Vagina (tissue), 2 donors: ENCODE measurements at regions not wholly inside any gene's neighbourhood (a gene's known extent, or its start where the extent isn't known, plus 50 kb on each side); places are given as distances from the start of the nearest gene placed in this dataset.

Experiments
- DNase-seq, 2 donors: peaks; one replicate each; pipeline ENCODE4 v3.0.0-alpha.2; 2017; ENCODE audit errors: extremely low spot score in 2 of 2
- H3K27ac ChIP-seq: fragments of 200-600 bp; sonication (generic); one replicate; pipeline ENCODE4 v1.5.1; 2019
- H3K27me3 ChIP-seq: fragments of 200-600 bp; sonication (generic); one replicate; pipeline ENCODE4 v1.5.1; 2019
- H3K36me3 ChIP-seq, 2 donors: fragments of 200-600 bp; sonication (generic); one replicate each; pipeline ENCODE4 v1.5.1; 2017 to 2019
- H3K4me1 ChIP-seq: fragments of 200-600 bp; sonication (generic); one replicate; pipeline ENCODE4 v1.5.1; 2019
- H3K4me3 ChIP-seq, 2 donors: fragments of 200-600 bp; sonication (generic); 1 replicate in 1 of 2; 2 replicates in 1 of 2; pipeline ENCODE4 v1.5.1; 2016 to 2019
- H3K9me3 ChIP-seq: fragments of 200-600 bp; sonication (generic); one replicate; pipeline ENCODE4 v1.5.1; 2019
- POLR2A ChIP-seq, 2 donors: fragments of 450-650 bp; IDR thresholded peaks; one replicate each; pipeline ENCODE4 v1.6.1; 2017; ENCODE audit warnings: antibody characterized with exemption in 2 of 2, mild to moderate bottlenecking in 2 of 2, moderate library complexity in 2 of 2
- POLR2AphosphoS5 ChIP-seq, 2 donors: sonication (generic); formaldehyde crosslinking; IDR thresholded peaks; one replicate each; pipeline ENCODE4 v1.9.0; 2017; ENCODE audit warnings: antibody characterized with exemption in 2 of 2, mild to moderate bottlenecking in 2 of 2, low read depth in 1 of 2; ENCODE audit not compliant: insufficient read depth in 1 of 2
- intact Hi-C: fragments of 100-400 bp; cut with DNase I; formaldehyde crosslinking; loops from one replicate; pipeline ENCODE4 v1.15.1; 2023
- TF ChIP-seq, protein P1 (sequence below), 3 experiments: fragments of 450-650 bp in 2 of 3; fragments of 200-600 bp in 1 of 3; sonication (generic) in 1 of 3; IDR thresholded peaks; one replicate each; pipeline ENCODE4 v1.5.1; 2017 to 2019; ENCODE audit warnings: antibody characterized with exemption in 3 of 3, mild to moderate bottlenecking in 2 of 3, moderate library complexity in 2 of 3

DNA sequence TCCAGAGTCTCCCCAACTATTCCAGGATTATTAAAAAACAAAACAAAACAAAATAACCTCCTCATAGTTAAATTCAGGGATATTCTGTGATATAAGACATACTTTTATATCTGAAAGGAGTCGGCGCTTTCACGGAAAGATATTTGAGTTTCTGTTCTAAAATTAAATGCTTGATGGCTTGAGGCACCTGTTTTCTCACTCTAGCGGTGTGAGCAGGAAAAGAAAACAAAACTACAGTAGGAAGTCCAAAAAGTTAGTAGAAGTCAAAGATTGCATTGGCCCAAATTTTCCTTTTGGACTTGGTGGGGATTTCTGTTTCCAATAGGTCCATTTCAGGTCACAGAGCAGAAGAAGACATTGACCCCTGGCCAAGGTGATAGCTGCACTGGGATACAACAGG, 716.1 kb upstream of the POT1 start:
- intact Hi-C loops = no loop called here
- TF ChIP-seq, protein P1, sequence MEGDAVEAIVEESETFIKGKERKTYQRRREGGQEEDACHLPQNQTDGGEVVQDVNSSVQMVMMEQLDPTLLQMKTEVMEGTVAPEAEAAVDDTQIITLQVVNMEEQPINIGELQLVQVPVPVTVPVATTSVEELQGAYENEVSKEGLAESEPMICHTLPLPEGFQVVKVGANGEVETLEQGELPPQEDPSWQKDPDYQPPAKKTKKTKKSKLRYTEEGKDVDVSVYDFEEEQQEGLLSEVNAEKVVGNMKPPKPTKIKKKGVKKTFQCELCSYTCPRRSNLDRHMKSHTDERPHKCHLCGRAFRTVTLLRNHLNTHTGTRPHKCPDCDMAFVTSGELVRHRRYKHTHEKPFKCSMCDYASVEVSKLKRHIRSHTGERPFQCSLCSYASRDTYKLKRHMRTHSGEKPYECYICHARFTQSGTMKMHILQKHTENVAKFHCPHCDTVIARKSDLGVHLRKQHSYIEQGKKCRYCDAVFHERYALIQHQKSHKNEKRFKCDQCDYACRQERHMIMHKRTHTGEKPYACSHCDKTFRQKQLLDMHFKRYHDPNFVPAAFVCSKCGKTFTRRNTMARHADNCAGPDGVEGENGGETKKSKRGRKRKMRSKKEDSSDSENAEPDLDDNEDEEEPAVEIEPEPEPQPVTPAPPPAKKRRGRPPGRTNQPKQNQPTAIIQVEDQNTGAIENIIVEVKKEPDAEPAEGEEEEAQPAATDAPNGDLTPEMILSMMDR (IDR thresholded peaks at IDR 0.05) = no peak
- TF ChIP-seq POLR2A (IDR thresholded peaks at IDR 0.05) = no peak
- TF ChIP-seq POLR2AphosphoS5 (IDR thresholded peaks at IDR 0.05; ENCODE audit: insufficient read depth in 1 of 2, low read depth in 1 of 2) = no peak
- Histone ChIP-seq H3K27ac (no peak overlapping the region), H3K9me3 (no peaks in the 10 kb centered on the region), H3K4me3 (no peak overlapping the region), H3K27me3 (no peaks in the 10 kb centered on the region), H3K36me3 (no peaks in the 10 kb centered on the region), H3K4me1 (no peaks in the 10 kb centered on the region)
- no peak for DNase-seq

DNA sequence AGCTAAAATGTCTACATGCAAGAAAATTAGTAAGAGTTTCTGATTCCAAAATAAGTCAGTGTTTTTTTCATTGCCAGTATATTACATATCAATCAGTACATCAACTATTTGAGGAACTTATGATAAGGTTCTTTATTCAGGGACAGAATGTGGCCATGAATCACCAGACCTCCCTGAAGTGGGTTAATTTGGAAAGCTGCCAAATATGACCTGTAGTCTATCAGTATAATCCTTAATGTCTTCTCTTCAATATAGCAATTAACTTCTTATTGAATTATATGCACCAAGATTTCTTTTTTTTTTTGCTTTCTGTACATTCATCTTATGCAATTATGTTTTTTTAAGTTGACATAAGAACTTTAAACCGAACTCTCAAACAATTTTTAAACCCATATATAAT, 714.5 kb upstream of the POT1 start:
- no peaks in the 10 kb centered on the region for H3K4me1 ChIP-seq
- H3K27ac ChIP-seq = no peak overlapping the region
- no peak overlapping the region for H3K4me3 ChIP-seq
- H3K27me3 ChIP-seq = no peaks in the 10 kb centered on the region
- TF ChIP-seq POLR2A (IDR thresholded peaks at IDR 0.05) = no peak
- TF ChIP-seq, protein P1 (IDR thresholded peaks at IDR 0.05) = no peak
- intact Hi-C loops = no loop called here
- H3K9me3 ChIP-seq = no peaks in the 10 kb centered on the region
- DNase-seq = no peak
- H3K36me3 ChIP-seq = no peaks in the 10 kb centered on the region

GRCh38 chr7:125643302-125643701, 713.7 kb upstream of the POT1 start:
- H3K36me3 ChIP-seq = no peaks in the 10 kb centered on the region
- intact Hi-C loops = no loop called here
- H3K4me3 ChIP-seq = no peak overlapping the region
- H3K27me3 ChIP-seq = no peaks in the 10 kb centered on the region
- no peaks in the 10 kb centered on the region for H3K9me3 ChIP-seq
- TF ChIP-seq POLR2A (IDR thresholded peaks at IDR 0.05) = no peak
- no peak overlapping the region for H3K27ac ChIP-seq
- no peaks in the 10 kb centered on the region for H3K4me1 ChIP-seq
- no peak for DNase-seq

DNA sequence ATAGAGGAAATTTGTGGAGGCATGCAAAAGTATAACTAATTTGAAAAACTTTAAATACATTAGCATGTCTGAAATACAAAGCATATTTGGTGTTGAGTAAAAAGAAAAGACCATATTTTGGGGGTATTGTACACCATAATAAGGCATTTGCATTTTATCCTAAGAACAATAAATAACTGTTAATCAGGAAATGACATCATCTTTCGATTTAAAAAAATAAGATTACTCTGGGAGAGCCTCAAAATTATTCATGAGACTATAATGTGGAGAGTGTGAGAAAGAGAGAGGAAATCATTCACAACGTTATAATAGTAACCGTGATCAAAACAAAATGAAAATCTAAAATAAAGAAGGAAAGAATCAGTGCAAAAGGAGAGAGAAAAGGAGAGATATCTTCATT, 712.3 kb upstream of the POT1 start:
- H3K36me3 ChIP-seq = no peaks in the 10 kb centered on the region
- intact Hi-C loops = no loop called here
- H3K4me3 ChIP-seq = no peak overlapping the region

DNA sequence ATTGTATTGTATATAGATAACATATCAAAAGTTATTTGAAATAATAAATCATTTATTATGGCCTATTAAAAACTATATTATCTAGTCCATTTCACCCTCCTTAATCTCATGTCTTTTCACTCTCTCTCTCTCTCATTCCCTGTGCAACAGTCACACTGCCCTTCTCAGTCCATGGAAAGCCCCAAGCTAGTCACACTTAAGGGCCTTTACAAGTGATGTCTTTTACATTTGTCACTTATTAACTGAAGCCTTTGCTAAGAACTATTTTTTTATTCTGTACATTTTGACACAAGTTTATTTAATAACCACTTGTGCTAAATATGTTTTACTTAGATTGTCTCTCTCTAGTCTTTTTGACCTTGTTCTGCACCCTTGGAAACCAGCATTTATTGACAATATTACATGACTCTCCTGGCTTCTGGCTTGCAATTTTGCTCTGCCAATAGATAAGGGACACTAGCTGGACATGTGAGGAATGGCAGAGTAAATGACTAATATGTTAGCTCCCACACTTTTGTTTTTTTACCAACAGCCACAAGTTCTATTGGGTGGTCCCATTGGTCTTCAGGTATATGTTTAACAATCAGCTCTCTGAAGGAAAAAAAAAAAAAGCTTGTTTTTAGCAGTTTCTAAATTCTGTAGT, 706.8 kb upstream of the POT1 start:
- Histone ChIP-seq H3K36me3 (no peaks in the 10 kb centered on the region), H3K9me3 (no peaks in the 10 kb centered on the region), H3K4me3 (no peak overlapping the region), H3K27ac (no peak overlapping the region), H3K27me3 (no peaks in the 10 kb centered on the region), H3K4me1 (no peaks in the 10 kb centered on the region)
- DNase-seq = no peak
- intact Hi-C loops = no loop called here
- TF ChIP-seq POLR2AphosphoS5 (IDR thresholded peaks at IDR 0.05; ENCODE audit: insufficient read depth in 1 of 2, low read depth in 1 of 2) (no peak), POLR2A (IDR thresholded peaks at IDR 0.05) (no peak)
- TF ChIP-seq, protein P1 (IDR thresholded peaks at IDR 0.05) = no peak

More for the DNA sequence above, 712.3 kb upstream of the POT1 start:
- H3K27ac ChIP-seq = no peak overlapping the region
- no peak for TF ChIP-seq POLR2AphosphoS5 (IDR thresholded peaks at IDR 0.05; ENCODE audit: insufficient read depth in 1 of 2, low read depth in 1 of 2)
- TF ChIP-seq POLR2A (IDR thresholded peaks at IDR 0.05) = no peak
- TF ChIP-seq, protein P1 (IDR thresholded peaks at IDR 0.05) = no peak
- no peaks in the 10 kb centered on the region for H3K4me1 ChIP-seq
- no peaks in the 10 kb centered on the region for H3K27me3 ChIP-seq
- no peak for DNase-seq
- no peaks in the 10 kb centered on the region for H3K9me3 ChIP-seq
